ENCODE measurements at regions not wholly inside any gene's neighbourhood (a gene's known extent, or its start where the extent isn't known, plus 50 kb on each side); places are given as distances from the start of the nearest gene placed in this dataset.

- no peak for DNase-seq
Measured at GRCh38 chr21:35414507-35415139, 365.5 kb upstream of the RUNX1 start.

GRCh38 chr21:35414056-35414455, 365.0 kb upstream of the RUNX1 start:
- DNase-seq, result no peak

- DNase-seq, result no peak
Measured at GRCh38 chr21:35412231-35412630, 363.1 kb upstream of the RUNX1 start.

- no peak for DNase-seq
Measured at GRCh38 chr21:35411434-35411833, 362.3 kb upstream of the RUNX1 start.

- no peak for DNase-seq
Measured at GRCh38 chr21:35410656-35411055, 361.6 kb upstream of the RUNX1 start.

- no peak for DNase-seq
Measured at GRCh38 chr21:35410123-35410522, 361.0 kb upstream of the RUNX1 start.

- DNase-seq, result no peak
Measured at GRCh38 chr21:35408401-35408800, 359.3 kb upstream of the RUNX1 start.

GRCh38 chr21:35406635-35407034, 357.5 kb upstream of the RUNX1 start:
- no peak for DNase-seq

- no peak for DNase-seq
Measured at GRCh38 chr21:35405981-35406380, 356.9 kb upstream of the RUNX1 start.

GRCh38 chr21:35404247-35404646, 355.1 kb upstream of the RUNX1 start:
- DNase-seq, result no peak

- no peak for DNase-seq
Measured at GRCh38 chr21:35402061-35402460, 353.0 kb upstream of the RUNX1 start.

- DNase-seq, result no peak
Measured at GRCh38 chr21:35401476-35401875, 352.4 kb upstream of the RUNX1 start.

GRCh38 chr21:35400233-35400939, 351.3 kb upstream of the RUNX1 start:
- DNase-seq, result no peak

- DNase-seq, result no peak
Measured at GRCh38 chr21:35399706-35400105, 350.6 kb upstream of the RUNX1 start.

GRCh38 chr21:35399002-35399530, 350.0 kb upstream of the RUNX1 start:
- no peak for DNase-seq

GRCh38 chr21:35398346-35398982, 349.4 kb upstream of the RUNX1 start:
- DNase-seq, result no peak

GRCh38 chr21:35397781-35398180, 348.7 kb upstream of the RUNX1 start:
- no peak for DNase-seq

GRCh38 chr21:35396655-35397054, 347.6 kb upstream of the RUNX1 start:
- no peak for DNase-seq

- DNase-seq, result no peak
Measured at GRCh38 chr21:35395728-35396127, 346.6 kb upstream of the RUNX1 start.

GRCh38 chr21:35394634-35395369, 345.7 kb upstream of the RUNX1 start:
- no peak for DNase-seq

GRCh38 chr21:35394049-35394448, 344.9 kb upstream of the RUNX1 start:
- DNase-seq, result no peak

GRCh38 chr21:35390013-35390776, 341.1 kb upstream of the RUNX1 start:
- DNase-seq, result no peak
